Effector memory CD8-positive, alpha-beta T cell (primary cell): ENCODE measurements at regions not wholly inside any gene's neighbourhood (a gene's known extent, or its start where the extent isn't known, plus 50 kb on each side); places are given as distances from the start of the nearest gene placed in this dataset.

Experiments
- ATAC-seq: fragments of 150-1000 bp; cut with Tn5 transposase; replicated peaks from 2 replicates; pipeline ENCODE4 v1.10.0; 2021; ENCODE audit warnings: mild to moderate bottlenecking, moderate library complexity
- DNase-seq, 3 experiments: peaks; one replicate each; pipeline ENCODE4 v3.0.0; 2021
- H3K27ac Mint-ChIP-seq, 2 donors: one replicate each; pipeline ENCODE4 v1.8.0; 2022; ENCODE audit warnings: mild to moderate bottlenecking in 2 of 2, mixed read lengths in 2 of 2, moderate library complexity in 2 of 2
- H3K27me3 Mint-ChIP-seq, 2 donors: one replicate each; pipeline ENCODE4 v1.8.0; 2022; ENCODE audit warnings: mixed read lengths in 2 of 2
- H3K36me3 Mint-ChIP-seq: one replicate; pipeline ENCODE4 v1.8.0; 2022; ENCODE audit warnings: mild to moderate bottlenecking, moderate library complexity, mixed read lengths; ENCODE audit not compliant: insufficient read depth
- H3K4me1 Mint-ChIP-seq, 2 donors: one replicate each; pipeline ENCODE4 v1.8.0; 2022; ENCODE audit warnings: low read depth in 2 of 2, mixed read lengths in 2 of 2
- H3K4me3 Mint-ChIP-seq, 2 donors: one replicate each; pipeline ENCODE4 v1.8.0; 2022; ENCODE audit warnings: mild to moderate bottlenecking in 2 of 2, mixed read lengths in 2 of 2, moderate library complexity in 2 of 2
- H3K9me3 Mint-ChIP-seq, 2 donors: one replicate each; pipeline ENCODE4 v1.8.0; 2022; ENCODE audit warnings: mixed read lengths in 2 of 2

DNA sequence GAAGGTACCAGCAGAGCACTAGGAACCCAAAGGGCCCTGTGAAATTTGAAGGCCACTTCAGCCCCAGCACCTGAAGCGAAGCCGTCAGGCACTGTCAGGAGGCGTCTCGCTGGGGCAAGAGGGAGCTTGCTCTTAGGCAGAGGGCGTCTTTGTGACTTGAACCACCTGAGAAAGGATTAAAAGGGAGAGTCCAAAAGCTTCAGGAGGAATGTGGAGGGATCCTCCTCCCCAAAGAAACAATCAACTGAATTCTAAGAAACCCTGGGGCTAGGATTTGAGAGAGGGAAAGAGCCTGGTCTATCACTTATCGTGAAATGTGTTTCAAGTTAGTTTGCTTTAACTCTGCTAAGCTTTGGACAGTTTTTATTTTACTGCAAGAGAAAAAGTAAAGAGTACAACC is 324.9 kb upstream of the SOX11 start:
- DNase-seq (no peak), ATAC-seq (no peak)
- no peak overlapping the region for H3K27ac Mint-ChIP-seq
- H3K4me3 Mint-ChIP-seq: no peak overlapping the region
- no peaks in the 10 kb centered on the region for H3K4me1 Mint-ChIP-seq
- peaks cover 5 to 10% of the 10 kb centered on the region in 2 donors for H3K9me3 Mint-ChIP-seq
- H3K27me3 Mint-ChIP-seq: no peaks in the 10 kb centered on the region
- peaks cover 3% of the 10 kb centered on the region for H3K36me3 Mint-ChIP-seq

- no peak overlapping the region for H3K27ac Mint-ChIP-seq
- no peaks in the 10 kb centered on the region for H3K36me3 Mint-ChIP-seq
- DNase-seq (no peak), ATAC-seq (no peak)
- H3K4me3 Mint-ChIP-seq: no peak overlapping the region
- no peaks in the 10 kb centered on the region for H3K4me1 Mint-ChIP-seq
- no peaks in the 10 kb centered on the region for H3K27me3 Mint-ChIP-seq
- H3K9me3 Mint-ChIP-seq: peaks cover 5 to 7% of the 10 kb centered on the region in 2 donors
Observed at GRCh38 chr2:5368263-5368662, 323.9 kb upstream of the SOX11 start.

- H3K27ac Mint-ChIP-seq: no peak overlapping the region
- no peak overlapping the region for H3K4me3 Mint-ChIP-seq
- H3K9me3 Mint-ChIP-seq: peaks cover 5 to 7% of the 10 kb centered on the region in 2 donors
Observed at GRCh38 chr2:5369510-5369909, 322.7 kb upstream of the SOX11 start.

DNA sequence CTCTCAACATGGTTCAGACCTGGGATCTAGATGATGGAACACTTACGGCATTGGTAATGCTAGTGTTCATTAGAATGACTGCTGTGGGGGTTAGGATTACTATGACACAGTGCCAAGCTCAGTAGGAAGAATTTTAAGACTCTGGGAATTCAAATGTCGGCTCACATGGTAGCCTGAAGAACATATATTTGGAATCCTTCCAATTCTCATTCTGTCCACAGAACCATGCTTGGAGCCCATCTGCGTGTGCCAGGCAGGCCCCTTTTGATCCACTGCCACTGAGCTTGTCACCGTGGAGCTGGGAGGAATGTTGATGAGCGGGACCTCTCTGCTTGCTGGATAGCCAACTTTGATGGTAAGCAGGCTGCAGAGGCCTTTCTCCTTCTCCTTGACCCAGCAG is 322.0 kb upstream of the SOX11 start:
- Mint-ChIP-seq H3K4me3 (no peak overlapping the region), H3K4me1 (no peaks in the 10 kb centered on the region), H3K27me3 (no peaks in the 10 kb centered on the region), H3K36me3 (no peaks in the 10 kb centered on the region), H3K27ac (no peak overlapping the region), H3K9me3 (peaks cover 5 to 8% of the 10 kb centered on the region in 2 donors)
- no peak for ATAC-seq
- DNase-seq: no peak

More at GRCh38 chr2:5369510-5369909, 322.7 kb upstream of the SOX11 start:
- H3K36me3 Mint-ChIP-seq: no peaks in the 10 kb centered on the region
- ATAC-seq (no peak), DNase-seq (no peak)
- no peaks in the 10 kb centered on the region for H3K27me3 Mint-ChIP-seq
- no peaks in the 10 kb centered on the region for H3K4me1 Mint-ChIP-seq

GRCh38 chr2:5372141-5372540 is 320.0 kb upstream of the SOX11 start:
- no peak for DNase-seq
- Mint-ChIP-seq H3K36me3 (no peaks in the 10 kb centered on the region), H3K27ac (no peak overlapping the region), H3K9me3 (peaks cover 5 to 11% of the 10 kb centered on the region in 2 donors), H3K4me3 (no peak overlapping the region), H3K4me1 (no peaks in the 10 kb centered on the region), H3K27me3 (no peaks in the 10 kb centered on the region)
- ATAC-seq: no peak

- ATAC-seq: no peak
- Mint-ChIP-seq H3K27me3 (no peaks in the 10 kb centered on the region), H3K9me3 (peaks cover 5 to 10% of the 10 kb centered on the region in 2 donors), H3K36me3 (no peaks in the 10 kb centered on the region), H3K4me1 (no peaks in the 10 kb centered on the region), H3K4me3 (no peak overlapping the region), H3K27ac (no peak overlapping the region)
- DNase-seq: no peak
Observed at GRCh38 chr2:5373200-5373599, 319.0 kb upstream of the SOX11 start.

- no peak for ATAC-seq
- Mint-ChIP-seq H3K27ac (no peak overlapping the region), H3K4me1 (no peaks in the 10 kb centered on the region)
Observed at GRCh38 chr2:5374762-5375161, 317.4 kb upstream of the SOX11 start.

DNA sequence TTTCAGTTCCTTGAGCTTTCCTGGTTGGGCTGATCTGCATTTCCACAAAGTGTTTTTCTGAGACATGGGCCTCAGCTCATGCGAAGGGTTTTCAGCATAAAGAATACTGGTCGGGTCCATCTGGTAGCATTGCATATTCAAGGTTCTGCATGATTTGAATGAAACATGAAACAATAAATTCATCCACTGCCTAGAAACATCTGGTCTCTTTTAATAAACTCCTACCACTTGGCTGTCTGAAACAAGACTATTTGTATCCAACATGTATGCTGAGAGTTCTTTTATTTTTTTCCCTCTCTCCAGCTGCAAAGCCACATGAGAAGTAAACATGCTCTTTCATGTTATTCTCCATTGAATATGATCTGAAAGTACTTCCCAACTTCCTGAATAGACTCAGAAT is 314.9 kb upstream of the SOX11 start:
- no peaks in the 10 kb centered on the region for H3K36me3 Mint-ChIP-seq
- peaks cover 5 to 10% of the 10 kb centered on the region in 2 donors for H3K9me3 Mint-ChIP-seq
- H3K4me1 Mint-ChIP-seq: no peaks in the 10 kb centered on the region
- H3K27me3 Mint-ChIP-seq: no peaks in the 10 kb centered on the region
- ATAC-seq (no peak), DNase-seq (no peak)
- H3K27ac Mint-ChIP-seq: no peak overlapping the region
- H3K4me3 Mint-ChIP-seq: no peak overlapping the region

More at GRCh38 chr2:5374762-5375161, 317.4 kb upstream of the SOX11 start:
- Mint-ChIP-seq H3K4me3 (no peak overlapping the region), H3K27me3 (no peaks in the 10 kb centered on the region), H3K9me3 (peaks cover 5 to 7% of the 10 kb centered on the region in 2 donors), H3K36me3 (no peaks in the 10 kb centered on the region)
- DNase-seq: no peak

DNA sequence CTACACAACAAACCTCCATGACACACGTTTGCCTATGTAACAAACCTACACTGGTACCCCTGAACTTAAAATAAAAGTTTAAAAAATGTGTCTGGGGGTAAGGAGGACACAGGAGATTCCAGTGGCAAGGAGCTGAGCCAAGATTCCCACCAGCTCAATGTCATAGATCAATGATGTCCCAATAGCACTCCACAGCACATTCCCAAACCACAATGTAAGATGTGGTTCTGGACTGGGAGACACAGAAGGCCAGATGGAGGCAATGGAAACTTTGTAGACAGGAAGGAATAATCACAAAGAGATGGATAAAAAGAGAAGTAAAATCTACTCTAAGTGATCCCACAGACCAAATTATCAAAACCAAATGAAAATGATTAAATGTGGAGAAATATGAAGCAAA is 312.4 kb upstream of the SOX11 start:
- Mint-ChIP-seq H3K4me3 (no peak overlapping the region), H3K4me1 (no peaks in the 10 kb centered on the region), H3K27ac (no peak overlapping the region), H3K27me3 (no peaks in the 10 kb centered on the region), H3K9me3 (peaks cover 5 to 10% of the 10 kb centered on the region in 2 donors), H3K36me3 (no peaks in the 10 kb centered on the region)
- DNase-seq (no peak), ATAC-seq (no peak)

GRCh38 chr2:5385596-5385995 is 306.6 kb upstream of the SOX11 start:
- Mint-ChIP-seq H3K27ac (no peak overlapping the region), H3K9me3 (peaks cover 4 to 11% of the 10 kb centered on the region in 2 donors), H3K36me3 (no peaks in the 10 kb centered on the region), H3K4me1 (no peaks in the 10 kb centered on the region), H3K27me3 (no peaks in the 10 kb centered on the region), H3K4me3 (no peak overlapping the region)
- DNase-seq: no peak
- ATAC-seq: no peak

- no peak for ATAC-seq
- Mint-ChIP-seq H3K27ac (no peak overlapping the region), H3K9me3 (peaks cover 4 to 17% of the 10 kb centered on the region in 2 donors), H3K4me3 (no peak overlapping the region), H3K4me1 (no peaks in the 10 kb centered on the region), H3K36me3 (no peaks in the 10 kb centered on the region), H3K27me3 (no peaks in the 10 kb centered on the region)
- DNase-seq: no peak
Observed at GRCh38 chr2:5387406-5387805, 304.8 kb upstream of the SOX11 start.

- DNase-seq (no peak), ATAC-seq (no peak)
- no peak overlapping the region for H3K27ac Mint-ChIP-seq
- H3K4me1 Mint-ChIP-seq: no peaks in the 10 kb centered on the region
- H3K9me3 Mint-ChIP-seq: peaks cover 6 to 17% of the 10 kb centered on the region in 2 donors
- H3K36me3 Mint-ChIP-seq: no peaks in the 10 kb centered on the region
- H3K4me3 Mint-ChIP-seq: no peak overlapping the region
- no peaks in the 10 kb centered on the region for H3K27me3 Mint-ChIP-seq
Observed at GRCh38 chr2:5389740-5390139, 302.4 kb upstream of the SOX11 start.

DNA sequence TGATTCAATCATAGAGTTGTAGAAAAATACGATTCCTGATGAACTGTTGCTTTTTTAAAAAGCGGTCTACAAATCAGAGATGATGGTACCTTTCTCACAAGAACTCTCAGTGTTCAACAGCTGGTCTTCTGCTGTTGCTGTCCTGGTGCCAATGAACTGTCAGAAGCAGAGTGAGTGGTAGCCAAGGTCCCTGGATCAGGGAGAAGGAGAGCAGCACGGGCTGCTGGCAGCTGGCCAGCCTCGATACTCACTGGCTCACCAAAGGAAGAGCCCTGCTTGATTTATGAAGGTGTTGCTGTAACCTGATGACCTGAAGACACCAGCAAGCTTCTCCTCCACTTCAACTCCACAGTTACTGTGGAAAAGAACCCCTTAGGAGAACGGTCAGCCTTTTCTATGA is 300.8 kb upstream of the SOX11 start:
- Mint-ChIP-seq H3K4me3 (no peak overlapping the region), H3K9me3 (peaks cover 6 to 17% of the 10 kb centered on the region in 2 donors), H3K36me3 (no peaks in the 10 kb centered on the region), H3K4me1 (no peaks in the 10 kb centered on the region), H3K27me3 (no peaks in the 10 kb centered on the region), H3K27ac (no peak overlapping the region)
- no peak for ATAC-seq
- DNase-seq: no peak

DNA sequence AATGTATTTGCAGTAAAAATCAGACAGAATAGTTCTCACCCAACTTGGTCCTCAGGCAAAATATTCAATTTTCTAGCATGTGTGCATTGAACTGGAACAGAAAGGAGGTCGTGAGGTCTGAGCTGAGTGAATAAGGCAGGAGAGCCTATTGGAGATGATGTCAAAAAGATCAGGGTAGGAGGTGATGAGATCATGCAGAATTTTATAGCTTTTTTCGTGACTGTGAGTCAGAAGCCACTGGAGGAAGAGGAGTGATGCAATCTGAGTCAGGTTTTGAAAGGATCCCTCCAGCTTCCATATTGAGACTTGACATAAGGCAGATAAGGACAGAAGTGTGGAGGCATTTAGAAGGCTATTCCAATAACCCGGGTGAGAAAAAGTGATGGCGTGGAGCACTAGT is 299.5 kb upstream of the SOX11 start:
- no peak for ATAC-seq
- DNase-seq: no peak
- peaks cover 11 to 29% of the 10 kb centered on the region in 2 donors for H3K9me3 Mint-ChIP-seq
- H3K4me1 Mint-ChIP-seq: no peaks in the 10 kb centered on the region
- H3K36me3 Mint-ChIP-seq: no peaks in the 10 kb centered on the region
- no peak overlapping the region for H3K27ac Mint-ChIP-seq
- H3K4me3 Mint-ChIP-seq: no peak overlapping the region
- no peaks in the 10 kb centered on the region for H3K27me3 Mint-ChIP-seq

GRCh38 chr2:5393474-5393873 is 298.7 kb upstream of the SOX11 start:
- ATAC-seq: no peak
- H3K9me3 Mint-ChIP-seq: peaks cover 11 to 33% of the 10 kb centered on the region in 2 donors
- H3K4me1 Mint-ChIP-seq: no peaks in the 10 kb centered on the region
- no peak for DNase-seq
- H3K27ac Mint-ChIP-seq: no peak overlapping the region
- no peaks in the 10 kb centered on the region for H3K27me3 Mint-ChIP-seq
- no peaks in the 10 kb centered on the region for H3K36me3 Mint-ChIP-seq
- no peak overlapping the region for H3K4me3 Mint-ChIP-seq
